Natural killer cell treated with Interleukin-12 subunit alpha and Interleukin-12 subunit beta and Interleukin-15 and Interleukin-18, amount 100 ng/mL, for 72 hours (primary cell): ENCODE measurements at regions not wholly inside any gene's neighbourhood (a gene's known extent, or its start where the extent isn't known, plus 50 kb on each side); places are given as distances from the start of the nearest gene placed in this dataset.
"Not testable (repeated sequence)": the region's sequence is repeated elsewhere in the genome, so short reads cannot be mapped to it uniquely, and the experiment has no call there.

ENCODE experiments used
- ATAC-seq, 2 donors: fragments of 150-1000 bp; cut with Tn5 transposase in 1 of 2; sonication (Bioruptor Pico), chemical (Tn5 transposase) in 1 of 2; 2 replicates each; pipeline ENCODE4 v1.10.0; 2021
- DNase-seq: peaks from one replicate; pipeline ENCODE4 v3.0.0; 2022; ENCODE audit warnings: low spot score
- H3K27ac Mint-ChIP-seq, 2 donors: 1 replicate in 1 of 2; 2 replicates in 1 of 2; pipeline ENCODE4 v1.8.0; 2022; ENCODE audit warnings: mixed read lengths in 2 of 2, mild to moderate bottlenecking in 1 of 2, moderate library complexity in 1 of 2
- H3K27me3 Mint-ChIP-seq, 2 donors: 1 replicate in 1 of 2; 2 replicates in 1 of 2; pipeline ENCODE4 v1.8.0; 2022; ENCODE audit warnings: mixed read lengths in 2 of 2
- H3K36me3 Mint-ChIP-seq: one replicate; pipeline ENCODE4 v1.8.0; 2022; ENCODE audit warnings: mixed read lengths
- H3K4me1 Mint-ChIP-seq, 2 donors: 1 replicate in 1 of 2; 2 replicates in 1 of 2; pipeline ENCODE4 v1.8.0; 2022; ENCODE audit warnings: low read depth in 2 of 2, mixed read lengths in 2 of 2, mild to moderate bottlenecking in 1 of 2
- H3K4me3 Mint-ChIP-seq: one replicate; pipeline ENCODE4 v1.8.0; 2022; ENCODE audit warnings: mixed read lengths
- H3K9me3 Mint-ChIP-seq: 2 replicates; pipeline ENCODE4 v1.8.0; 2022; ENCODE audit warnings: mixed read lengths

DNA sequence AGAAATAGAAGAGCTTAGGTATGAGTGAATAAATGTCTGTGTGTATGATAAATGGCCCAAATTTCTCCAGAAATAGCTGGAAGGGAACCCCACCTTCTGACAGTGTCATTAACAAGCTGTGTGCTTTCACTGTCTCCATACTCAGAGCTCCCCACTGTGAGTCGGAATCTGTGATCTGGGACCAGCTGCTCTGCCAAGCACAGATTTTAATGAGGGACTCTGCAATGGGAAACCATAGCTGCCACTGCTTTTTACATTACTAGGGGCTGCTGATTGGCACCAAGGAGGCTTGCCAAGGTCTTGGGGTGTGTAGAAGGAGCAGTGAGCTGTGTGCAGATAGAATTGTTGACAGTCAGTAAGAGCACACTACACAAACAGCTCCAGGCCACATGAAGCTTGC, 244.2 kb upstream of the CCDC196 start:
- Mint-ChIP-seq H3K4me1 (no peaks in the 10 kb centered on the region), H3K4me3 (no peak overlapping the region), H3K36me3 (no peaks in the 10 kb centered on the region), H3K27ac (no peak overlapping the region), H3K9me3 (no peaks in the 10 kb centered on the region), H3K27me3 (peaks cover 2 to 18% of the 10 kb centered on the region in 2 donors)
- DNase-seq (no peak), ATAC-seq (no peak)

DNA sequence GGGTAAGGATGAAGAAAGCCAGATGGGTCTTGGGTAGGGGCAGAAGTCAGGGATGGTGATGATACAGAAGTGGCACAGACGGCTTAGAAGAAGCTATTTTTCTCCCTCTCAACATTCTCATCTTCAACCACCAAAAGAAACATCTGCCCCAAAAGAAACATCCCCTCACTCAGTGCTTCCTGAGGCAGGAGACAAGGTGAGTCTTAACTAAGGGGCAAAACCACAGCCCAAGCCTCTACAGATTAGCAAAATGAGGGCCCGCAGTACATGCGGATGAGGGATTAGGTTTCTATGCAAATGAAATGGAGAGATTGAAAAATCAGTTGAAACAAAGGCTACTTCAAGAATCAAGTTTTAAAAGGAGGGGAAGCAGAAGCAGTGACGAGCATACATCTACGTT, 241.3 kb upstream of the CCDC196 start:
- H3K9me3 Mint-ChIP-seq = no peaks in the 10 kb centered on the region
- no peak overlapping the region for H3K4me3 Mint-ChIP-seq
- no peaks in the 10 kb centered on the region for H3K36me3 Mint-ChIP-seq
- no peaks in the 10 kb centered on the region for H3K4me1 Mint-ChIP-seq
- DNase-seq (no peak), ATAC-seq (no peak)
- no peak overlapping the region for H3K27ac Mint-ChIP-seq
- H3K27me3 Mint-ChIP-seq = peaks cover 10 to 22% of the 10 kb centered on the region in 2 donors

DNA sequence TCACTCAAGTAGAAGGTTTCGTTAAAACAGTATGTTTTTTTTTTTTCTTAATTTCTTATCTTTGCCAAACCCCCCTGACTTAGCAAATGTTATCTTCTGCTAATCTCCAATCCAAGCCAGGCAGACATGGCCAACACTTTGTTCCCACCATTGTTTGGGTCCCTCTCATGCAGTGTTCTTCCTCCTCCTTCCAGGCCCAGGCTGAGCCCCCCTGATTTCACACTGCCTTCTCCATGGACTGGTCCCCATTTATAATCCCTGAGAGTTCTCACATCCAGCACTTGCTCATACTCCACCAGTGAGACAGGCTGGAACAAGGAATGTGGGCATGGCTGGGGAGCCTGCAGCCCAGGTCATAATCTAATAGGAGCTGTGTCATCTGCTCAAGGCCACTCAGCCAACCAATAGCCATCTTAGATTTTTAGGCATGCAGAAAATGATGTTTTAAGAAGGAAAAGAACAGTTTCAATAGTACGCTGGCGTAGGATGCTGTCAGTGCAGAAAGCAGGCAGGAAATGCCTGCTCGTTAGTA, 238.4 kb upstream of the CCDC196 start:
- no peak overlapping the region for H3K27ac Mint-ChIP-seq
- ATAC-seq (no peak), DNase-seq (no peak)
- peaks cover 4% of the 10 kb centered on the region for H3K9me3 Mint-ChIP-seq
- no peaks in the 10 kb centered on the region for H3K4me1 Mint-ChIP-seq
- no peak overlapping the region for H3K4me3 Mint-ChIP-seq
- H3K36me3 Mint-ChIP-seq = no peaks in the 10 kb centered on the region
- peaks cover 22 to 37% of the 10 kb centered on the region in 2 donors for H3K27me3 Mint-ChIP-seq

DNA sequence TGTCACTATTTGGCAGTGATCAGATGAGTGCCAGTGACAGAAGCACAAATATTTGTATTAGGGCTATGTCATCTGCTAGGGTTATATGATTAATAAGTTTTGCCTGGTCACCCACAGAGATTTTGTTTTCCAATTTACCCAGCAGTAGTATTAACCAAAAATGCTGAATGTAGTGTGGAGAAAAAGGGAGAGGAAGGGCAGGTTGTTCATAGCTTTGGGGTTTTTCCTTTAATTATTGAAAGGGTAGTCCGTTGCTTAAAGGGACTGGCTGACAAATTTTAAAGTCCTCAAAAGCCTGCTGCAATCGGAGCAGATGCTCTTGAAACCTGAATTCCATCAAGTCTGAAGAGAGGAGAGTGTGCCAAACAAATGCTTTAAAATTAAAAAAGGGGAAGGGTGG, 237.9 kb upstream of the CCDC196 start:
- ATAC-seq (no peak), DNase-seq (no peak)
- Mint-ChIP-seq H3K4me1 (no peaks in the 10 kb centered on the region), H3K4me3 (no peak overlapping the region), H3K27me3 (peaks cover 21 to 36% of the 10 kb centered on the region in 2 donors), H3K27ac (no peak overlapping the region), H3K36me3 (no peaks in the 10 kb centered on the region), H3K9me3 (peaks cover 4% of the 10 kb centered on the region)

DNA sequence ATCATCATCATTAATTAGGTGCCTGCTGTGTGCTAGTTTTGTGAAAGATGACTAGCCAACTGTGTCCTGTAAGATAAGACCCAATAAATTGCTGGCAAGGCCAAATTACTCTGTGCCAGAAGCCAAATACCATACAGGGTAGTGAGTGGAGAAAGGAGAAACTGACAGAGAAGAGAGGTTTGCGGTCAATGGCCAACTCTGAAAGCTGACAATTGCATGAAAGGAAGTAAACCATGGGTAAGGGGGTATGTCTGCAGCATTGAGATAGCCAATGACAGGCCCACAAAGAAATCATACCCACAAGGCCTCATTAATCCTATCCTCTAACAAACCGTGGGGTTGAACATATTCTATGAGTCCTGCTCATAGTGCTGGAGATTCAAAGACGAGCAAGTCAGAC, 236.6 kb upstream of the CCDC196 start:
- Mint-ChIP-seq H3K27ac (no peak overlapping the region), H3K36me3 (no peaks in the 10 kb centered on the region), H3K27me3 (peaks cover 21 to 32% of the 10 kb centered on the region in 2 donors), H3K4me3 (no peak overlapping the region), H3K9me3 (peaks cover 4% of the 10 kb centered on the region), H3K4me1 (no peaks in the 10 kb centered on the region)
- DNase-seq (no peak), ATAC-seq (no peak)

DNA sequence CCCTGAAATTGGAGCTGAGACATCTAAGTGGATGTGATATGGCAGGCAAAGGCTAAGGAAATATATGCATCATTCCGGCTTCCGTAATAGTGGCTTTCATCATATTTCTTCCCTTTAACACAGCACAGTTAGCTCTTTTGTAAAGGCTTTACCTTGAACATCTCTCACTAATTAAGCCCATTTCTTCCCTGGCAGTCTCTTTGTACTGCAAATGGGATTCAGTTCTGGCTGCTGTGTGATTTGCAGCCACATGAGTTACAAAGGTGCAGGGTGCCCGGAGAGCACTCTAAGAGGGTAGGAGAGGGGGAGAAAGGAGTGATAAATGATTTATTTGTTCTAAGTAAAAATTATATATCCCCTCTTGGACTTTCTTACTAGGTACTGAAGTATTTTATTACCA, 232.1 kb upstream of the CCDC196 start:
- Mint-ChIP-seq H3K4me1 (no peaks in the 10 kb centered on the region), H3K4me3 (no peak overlapping the region), H3K9me3 (peaks cover 4% of the 10 kb centered on the region), H3K27ac (no peak overlapping the region), H3K27me3 (peaks cover 18 to 28% of the 10 kb centered on the region in 2 donors), H3K36me3 (no peaks in the 10 kb centered on the region)
- DNase-seq (no peak), ATAC-seq (no peak)

DNA sequence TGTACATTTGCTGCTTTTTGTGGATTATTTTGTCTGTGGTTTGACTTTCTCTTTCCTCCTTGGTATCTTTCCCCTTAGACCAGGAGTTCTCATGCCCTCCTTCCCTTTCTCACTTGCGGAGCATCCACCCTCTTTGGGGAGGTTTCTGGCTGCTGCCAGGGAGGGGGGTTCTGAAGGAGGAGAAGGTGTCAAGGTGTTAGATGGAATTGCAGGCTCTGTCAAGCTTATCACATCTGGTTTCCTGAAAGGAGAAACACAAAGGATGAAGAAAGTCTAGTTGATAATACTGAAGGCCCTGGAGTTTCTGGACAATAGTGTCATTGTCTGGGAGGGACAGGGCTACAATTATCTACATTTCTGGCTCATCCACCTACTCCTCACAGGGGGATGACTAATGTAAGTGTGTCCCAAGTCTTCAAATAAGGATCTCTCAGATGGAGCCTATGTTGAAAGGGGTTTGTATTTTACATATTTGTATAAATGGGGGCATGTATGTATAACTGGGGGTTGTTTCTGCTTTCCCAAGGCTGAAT, 217.3 kb upstream of the CCDC196 start:
- Mint-ChIP-seq H3K36me3 (no peaks in the 10 kb centered on the region), H3K9me3 (peaks cover 3% of the 10 kb centered on the region), H3K4me3 (no peak overlapping the region), H3K27me3 (peaks cover 3 to 18% of the 10 kb centered on the region in 2 donors), H3K27ac (no peak overlapping the region), H3K4me1 (no peaks in the 10 kb centered on the region)
- ATAC-seq (no peak), DNase-seq (no peak)

DNA sequence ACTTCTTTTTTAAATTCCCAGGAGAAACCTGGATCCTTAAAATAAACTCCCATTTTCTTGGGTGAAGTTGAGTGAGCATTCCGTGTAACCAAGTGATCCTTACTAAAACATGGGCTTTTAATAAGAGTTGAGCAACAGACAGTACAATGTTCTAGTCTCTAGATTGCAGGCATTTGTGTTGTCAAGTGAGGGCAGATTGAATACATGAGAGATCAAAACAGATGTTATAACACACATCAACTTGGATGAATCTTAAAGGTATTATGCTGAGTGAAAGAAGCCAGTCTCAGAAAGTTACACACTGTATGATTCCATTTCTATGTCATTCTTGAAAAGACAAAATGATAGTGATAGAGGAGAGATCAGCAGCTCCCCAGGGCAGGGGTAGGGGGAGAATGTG, 213.9 kb upstream of the CCDC196 start:
- H3K4me3 Mint-ChIP-seq = no peak overlapping the region
- H3K4me1 Mint-ChIP-seq = no peaks in the 10 kb centered on the region
- no peak for ATAC-seq
- H3K9me3 Mint-ChIP-seq = peaks cover 6% of the 10 kb centered on the region
- peaks cover 0 to 30% of the 10 kb centered on the region in 2 donors for H3K27me3 Mint-ChIP-seq
- H3K36me3 Mint-ChIP-seq = no peaks in the 10 kb centered on the region
- H3K27ac Mint-ChIP-seq = no peak overlapping the region
- DNase-seq = no peak

DNA sequence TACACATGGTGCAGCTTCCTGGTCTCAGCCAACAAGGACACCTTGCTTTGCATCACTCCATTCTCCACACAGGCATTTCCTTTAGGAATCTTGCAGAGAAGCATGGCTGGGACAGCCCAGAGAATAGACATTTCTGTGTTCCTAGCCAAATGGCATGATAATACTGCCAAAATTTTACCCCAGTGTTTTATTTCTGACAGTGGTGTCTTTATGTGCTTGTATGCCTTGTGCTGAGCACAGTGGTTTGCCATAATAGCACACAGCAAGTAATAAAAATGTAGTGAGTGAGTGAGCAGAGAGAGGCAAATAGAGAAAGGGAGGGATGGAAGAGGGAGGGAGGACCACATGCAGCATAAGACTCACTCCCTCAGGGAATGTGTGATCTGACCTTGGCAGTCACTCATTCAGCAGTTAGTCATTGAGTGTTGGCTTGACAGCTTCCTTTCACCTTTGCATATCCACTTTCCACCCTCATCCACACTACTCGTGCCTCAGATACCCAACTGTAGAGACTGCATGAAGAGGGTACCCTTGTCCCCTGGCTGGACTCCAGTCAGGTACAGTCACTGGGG, 212.8 kb upstream of the CCDC196 start:
- no peak overlapping the region for H3K27ac Mint-ChIP-seq
- H3K27me3 Mint-ChIP-seq = peaks cover 0 to 31% of the 10 kb centered on the region in 2 donors

DNA sequence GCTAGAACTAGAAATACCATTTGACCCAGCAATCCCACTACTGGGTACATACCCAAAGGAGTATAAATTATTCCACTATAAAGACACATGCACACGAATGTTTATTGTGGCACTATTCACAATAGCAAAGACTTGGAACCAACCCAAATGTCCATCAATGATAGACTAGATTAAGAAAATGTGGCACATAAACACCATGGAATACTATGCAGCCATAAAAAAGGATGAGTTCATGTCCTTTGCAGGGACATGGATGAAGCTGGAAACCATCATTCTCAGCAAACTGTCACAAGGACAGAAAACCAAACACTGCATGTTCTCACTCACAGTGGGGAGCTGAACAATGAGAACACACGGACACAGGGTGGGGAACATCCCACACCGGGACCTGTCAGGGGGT, 207.8 kb upstream of the CCDC196 start:
- H3K4me1 Mint-ChIP-seq, ATAC-seq, H3K4me3 Mint-ChIP-seq, H3K36me3 Mint-ChIP-seq, H3K27ac Mint-ChIP-seq, DNase-seq, H3K9me3 Mint-ChIP-seq: not testable (repeated sequence)
- H3K27me3 Mint-ChIP-seq = peaks cover 0 to 24% of the 10 kb centered on the region in 2 donors

More for the DNA sequence above, 212.8 kb upstream of the CCDC196 start:
- no peaks in the 10 kb centered on the region for H3K4me1 Mint-ChIP-seq
- no peak for DNase-seq
- ATAC-seq = no peak
- peaks cover 6% of the 10 kb centered on the region for H3K9me3 Mint-ChIP-seq
- no peak overlapping the region for H3K4me3 Mint-ChIP-seq
- no peaks in the 10 kb centered on the region for H3K36me3 Mint-ChIP-seq

DNA sequence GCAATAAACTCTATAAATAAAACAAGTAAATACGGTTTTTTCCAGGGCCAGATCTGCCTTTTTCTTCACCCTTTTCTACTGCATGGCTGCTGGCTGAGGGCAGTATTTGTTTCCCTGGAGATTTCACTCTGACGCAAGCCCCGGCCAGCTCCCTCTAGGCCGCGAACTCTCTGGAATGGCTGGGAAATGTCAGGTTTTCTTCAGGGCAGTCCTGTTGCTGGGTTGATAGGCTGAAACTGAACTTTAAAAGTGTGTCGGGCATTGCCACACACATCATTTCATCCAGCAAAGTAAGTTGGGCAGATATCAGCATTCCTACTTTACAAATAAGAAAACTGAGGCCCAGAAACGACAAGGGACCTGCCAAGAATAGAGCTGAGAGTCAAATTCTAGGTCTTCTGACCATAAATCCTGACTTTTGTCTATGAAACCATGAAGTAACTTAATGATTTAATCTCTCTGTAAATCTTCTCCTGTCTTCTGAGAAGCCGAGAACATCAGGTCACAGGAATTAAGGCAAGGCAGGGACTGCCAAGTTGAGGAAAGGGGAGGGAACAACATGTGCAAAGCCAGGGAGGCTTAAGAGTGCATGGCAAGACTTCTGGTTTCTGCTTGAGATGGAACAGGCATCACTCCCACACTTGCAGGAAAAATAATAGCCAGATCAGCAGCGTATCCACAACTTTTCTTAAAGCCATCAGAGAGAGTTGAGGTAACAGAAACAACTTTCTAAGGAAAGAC, 205.0 kb upstream of the CCDC196 start:
- no peak overlapping the region for H3K4me3 Mint-ChIP-seq
- peaks cover 0 to 11% of the 10 kb centered on the region in 2 donors for H3K27me3 Mint-ChIP-seq
- H3K9me3 Mint-ChIP-seq = peaks cover 4% of the 10 kb centered on the region
- no peak overlapping the region for H3K27ac Mint-ChIP-seq
- no peak for DNase-seq
- no peaks in the 10 kb centered on the region for H3K4me1 Mint-ChIP-seq
- no peak for ATAC-seq
- H3K36me3 Mint-ChIP-seq = no peaks in the 10 kb centered on the region

DNA sequence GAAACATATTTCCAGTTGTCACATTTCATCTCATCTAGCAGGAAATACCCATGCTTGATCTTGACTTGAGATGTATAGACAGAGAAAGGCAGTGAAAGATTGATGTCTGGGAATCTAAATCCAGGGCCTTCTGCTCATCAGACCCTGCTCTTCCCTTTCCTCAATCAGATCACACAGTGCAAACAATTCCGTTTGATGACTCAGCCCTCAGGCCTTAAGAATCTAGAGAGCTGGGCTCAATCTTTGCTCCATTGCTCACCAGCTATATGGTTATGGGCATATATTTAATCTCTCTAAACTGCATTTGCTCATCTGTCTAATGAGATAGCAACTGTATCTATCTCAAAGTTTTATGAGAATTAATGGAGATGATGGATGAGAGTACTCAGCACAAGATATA, 201.8 kb upstream of the CCDC196 start:
- no peaks in the 10 kb centered on the region for H3K4me1 Mint-ChIP-seq
- ATAC-seq = no peak
- DNase-seq = no peak
- H3K4me3 Mint-ChIP-seq = no peak overlapping the region
- no peaks in the 10 kb centered on the region for H3K36me3 Mint-ChIP-seq
- peaks cover 0 to 8% of the 10 kb centered on the region in 2 donors for H3K27me3 Mint-ChIP-seq
- H3K27ac Mint-ChIP-seq = no peak overlapping the region
- H3K9me3 Mint-ChIP-seq = no peaks in the 10 kb centered on the region

DNA sequence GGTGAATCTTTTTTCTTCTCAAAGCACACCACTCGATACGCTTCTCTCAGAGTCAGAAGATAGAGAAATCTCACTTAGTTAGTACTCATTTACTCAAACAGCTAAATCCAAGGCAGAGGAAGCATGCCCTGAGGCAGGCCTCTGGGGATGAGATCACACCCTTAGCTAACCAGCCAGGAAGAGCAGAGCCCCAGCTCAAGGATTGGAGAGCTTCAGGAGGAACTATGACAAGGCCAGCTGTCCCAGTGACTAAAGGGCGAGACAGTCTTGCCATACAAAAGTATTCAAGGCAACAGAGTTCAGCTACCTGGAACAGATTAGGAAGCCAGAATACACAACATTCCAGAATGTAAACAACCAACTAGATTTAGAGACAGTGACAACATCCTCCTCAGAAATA, 197.7 kb upstream of the CCDC196 start:
- Mint-ChIP-seq H3K27me3 (peaks cover 3 to 8% of the 10 kb centered on the region in 2 donors), H3K4me3 (no peak overlapping the region), H3K27ac (no peak overlapping the region), H3K4me1 (peaks cover 0 to 1% of the 10 kb centered on the region in 2 donors), H3K9me3 (no peaks in the 10 kb centered on the region), H3K36me3 (no peaks in the 10 kb centered on the region)
- ATAC-seq = no peak
- no peak for DNase-seq

DNA sequence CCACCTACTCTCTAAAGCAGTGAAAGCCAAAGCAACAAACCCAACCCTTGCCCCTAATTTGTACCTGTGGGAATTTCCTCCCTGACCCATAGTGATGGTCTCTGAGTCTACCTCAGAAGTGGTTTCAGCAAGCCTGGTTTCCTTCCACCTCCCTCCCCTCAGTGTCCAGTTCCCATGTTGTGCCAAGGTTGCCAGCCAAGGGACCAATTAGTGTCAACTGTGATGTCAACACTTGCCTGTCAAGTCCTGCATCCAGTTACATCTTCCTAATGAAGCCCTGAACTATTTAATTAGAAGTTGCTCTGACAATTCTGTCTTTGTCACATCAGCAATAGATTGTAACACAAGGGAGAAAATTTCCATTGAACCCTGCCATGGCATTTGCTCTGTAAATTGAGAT, 194.4 kb upstream of the CCDC196 start:
- Mint-ChIP-seq H3K27me3 (peaks cover 3 to 8% of the 10 kb centered on the region in 2 donors), H3K36me3 (no peaks in the 10 kb centered on the region), H3K9me3 (peaks cover 4% of the 10 kb centered on the region), H3K4me1 (peaks cover 4% of the 10 kb centered on the region in 2 donors), H3K4me3 (no peak overlapping the region), H3K27ac (no peak overlapping the region)
- ATAC-seq (no peak), DNase-seq (no peak)
